ENCODE measurements at regions not wholly inside any gene's neighbourhood (a gene's known extent, or its start where the extent isn't known, plus 50 kb on each side); places are given as distances from the start of the nearest gene placed in this dataset.
"Not testable (repeated sequence)": the region's sequence is repeated elsewhere in the genome, so short reads cannot be mapped to it uniquely, and the experiment has no call there.

GRCh38 chr12:107511292-107511691 lies 174.3 kb upstream of the PWP1 start:
- DNase-seq, result no peak

- DNase-seq, result no peak
Measured at GRCh38 chr12:107512391-107512790, 173.2 kb upstream of the PWP1 start.

- DNase-seq, result no peak
Measured at GRCh38 chr12:107513184-107513583, 172.4 kb upstream of the PWP1 start.

- no peak for DNase-seq
Measured at GRCh38 chr12:107513636-107514400, 171.8 kb upstream of the PWP1 start.

GRCh38 chr12:107514887-107515445 lies 170.6 kb upstream of the PWP1 start:
- no peak for DNase-seq

GRCh38 chr12:107515446-107515958 lies 170.1 kb upstream of the PWP1 start:
- DNase-seq, result peak; percentile 21 to 22

- DNase-seq, result not testable (repeated sequence)
Measured at GRCh38 chr12:107517816-107518215, 167.8 kb upstream of the PWP1 start.

GRCh38 chr12:107518868-107519267 lies 166.7 kb upstream of the PWP1 start:
- DNase-seq, result no peak

- peak in 1 of 2 experiments; percentile 19 for DNase-seq
Measured at GRCh38 chr12:107519906-107520859, 165.4 kb upstream of the PWP1 start.

- no peak for DNase-seq
Measured at GRCh38 chr12:107521826-107522355, 163.7 kb upstream of the PWP1 start.

GRCh38 chr12:107522692-107523477 lies 162.7 kb upstream of the PWP1 start:
- DNase-seq, result no peak

- DNase-seq, result no peak
Measured at GRCh38 chr12:107523775-107524535, 161.6 kb upstream of the PWP1 start.

- DNase-seq, result no peak
Measured at GRCh38 chr12:107525063-107525718, 160.4 kb upstream of the PWP1 start.

- DNase-seq, result no peak
Measured at GRCh38 chr12:107525719-107526554, 159.7 kb upstream of the PWP1 start.

GRCh38 chr12:107526555-107527180 lies 158.9 kb upstream of the PWP1 start:
- no peak for DNase-seq

- no peak for DNase-seq
Measured at GRCh38 chr12:107528731-107529365, 156.8 kb upstream of the PWP1 start.

GRCh38 chr12:107529991-107530390 lies 155.6 kb upstream of the PWP1 start:
- no peak for DNase-seq

- DNase-seq, result no peak
Measured at GRCh38 chr12:107530701-107531100, 154.9 kb upstream of the PWP1 start.

- DNase-seq, result no peak
Measured at GRCh38 chr12:107533218-107533617, 152.4 kb upstream of the PWP1 start.
